SJCRH30 (cell line): ENCODE measurements at regions not wholly inside any gene's neighbourhood (a gene's known extent, or its start where the extent isn't known, plus 50 kb on each side); places are given as distances from the start of the nearest gene placed in this dataset.

Experiments used
- DNase-seq, 2 experiments: peaks; one replicate each; pipeline ENCODE4 v3.0.0-alpha.2; 2015 to 2020
- H3K27ac ChIP-seq: fragments of 250-450 bp; sonication (Bioruptor Pico); 2 replicates; pipeline ENCODE4 v1.5.1; 2020; ENCODE audit warnings: mild to moderate bottlenecking, moderate library complexity
- H3K27me3 ChIP-seq: fragments of 250-450 bp; sonication (Bioruptor Pico); 2 replicates; pipeline ENCODE4 v1.5.1; 2020; ENCODE audit warnings: mild to moderate bottlenecking, moderate library complexity
- H3K36me3 ChIP-seq: fragments of 250-450 bp; sonication (Bioruptor Pico); 2 replicates; pipeline ENCODE4 v1.5.1; 2020; ENCODE audit warnings: mild to moderate bottlenecking, moderate library complexity
- H3K4me1 ChIP-seq: fragments of 250-450 bp; sonication (Bioruptor Pico); 2 replicates; pipeline ENCODE4 v1.5.1; 2020; ENCODE audit warnings: mild to moderate bottlenecking, moderate library complexity
- H3K4me3 ChIP-seq: fragments of 250-450 bp; sonication (Bioruptor Pico); 2 replicates; pipeline ENCODE4 v1.5.1; 2020; ENCODE audit warnings: mild to moderate bottlenecking, moderate library complexity
- H3K9me3 ChIP-seq: fragments of 250-450 bp; sonication (Bioruptor Pico); replicated peaks from 2 replicates; pipeline ENCODE4 v1.5.1; 2020; ENCODE audit warnings: mild to moderate bottlenecking, moderate library complexity

- Histone ChIP-seq H3K27me3 (no peaks in the 10 kb centered on the region), H3K27ac (no peak overlapping the region), H3K4me1 (peaks cover 14% of the 10 kb centered on the region)
Observed at GRCh38 chr3:73273341-73273740, 211.9 kb downstream of the EBLN2 start.

DNA sequence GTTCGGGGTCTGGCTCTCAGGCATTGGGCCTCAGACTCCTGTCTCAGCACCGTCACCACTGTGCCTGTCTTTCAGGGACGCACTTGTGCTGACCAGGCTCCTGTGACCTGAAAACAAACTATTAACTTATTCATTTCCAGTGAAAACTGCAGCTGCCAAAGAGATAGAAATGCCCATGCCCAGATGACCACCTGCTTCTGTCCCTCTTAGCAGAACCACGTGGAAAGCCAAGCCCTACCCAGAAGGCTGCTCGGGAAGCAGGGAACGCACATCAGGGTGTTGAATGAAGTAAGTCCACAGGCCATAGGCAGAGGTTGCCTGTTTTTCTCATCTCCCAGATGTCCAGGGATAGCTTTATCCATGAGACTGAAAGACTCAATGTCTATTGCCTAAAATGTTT is 219.3 kb downstream of the EBLN2 start:
- peaks cover 11% of the 10 kb centered on the region for H3K4me1 ChIP-seq
- H3K4me3 ChIP-seq: no peak overlapping the region
- H3K36me3 ChIP-seq: no peaks in the 10 kb centered on the region
- DNase-seq: peak; percentile 73 to 84
- H3K9me3 ChIP-seq: no peaks in the 10 kb centered on the region
- H3K27ac ChIP-seq: peak overlapping the region; percentile 42
- H3K27me3 ChIP-seq: no peaks in the 10 kb centered on the region

More at GRCh38 chr3:73273341-73273740, 211.9 kb downstream of the EBLN2 start:
- no peaks in the 10 kb centered on the region for H3K9me3 ChIP-seq
- H3K4me3 ChIP-seq: no peak overlapping the region
- no peak for DNase-seq
- no peaks in the 10 kb centered on the region for H3K36me3 ChIP-seq

- Histone ChIP-seq H3K27me3 (no peaks in the 10 kb centered on the region), H3K27ac (no peak overlapping the region), H3K36me3 (no peaks in the 10 kb centered on the region), H3K4me3 (no peak overlapping the region), H3K9me3 (no peaks in the 10 kb centered on the region), H3K4me1 (peaks cover 11% of the 10 kb centered on the region)
- DNase-seq: no peak
Observed at GRCh38 chr3:73284472-73284871, 223.0 kb downstream of the EBLN2 start.

GRCh38 chr3:73291541-73291940 is 230.1 kb downstream of the EBLN2 start:
- no peak for DNase-seq
- Histone ChIP-seq H3K4me1 (peaks cover 3% of the 10 kb centered on the region; the same call in 1 of the 2 replicates), H3K36me3 (no peaks in the 10 kb centered on the region), H3K4me3 (no peak overlapping the region), H3K27me3 (no peaks in the 10 kb centered on the region), H3K27ac (no peak overlapping the region), H3K9me3 (no peaks in the 10 kb centered on the region)

DNA sequence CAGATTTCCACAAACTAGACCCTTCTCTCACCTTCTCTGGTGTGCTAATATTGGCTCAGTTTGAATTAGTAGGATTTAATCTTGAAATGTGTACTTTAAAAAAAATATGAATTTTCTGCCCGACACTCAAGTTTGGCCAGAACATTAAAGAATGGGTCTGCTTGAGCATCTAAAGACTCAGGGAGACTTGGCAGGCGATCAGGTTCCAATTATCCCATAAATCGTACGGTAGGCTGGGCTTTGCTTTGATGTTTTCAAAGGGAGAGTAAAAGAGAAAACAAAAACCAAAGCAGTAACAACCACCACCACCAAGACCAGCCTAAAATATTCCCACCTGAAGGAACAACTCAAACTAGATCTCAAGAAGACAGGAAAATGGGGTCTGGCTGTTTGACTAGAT is 230.8 kb downstream of the EBLN2 start:
- no peaks in the 10 kb centered on the region for H3K9me3 ChIP-seq
- H3K27me3 ChIP-seq: no peaks in the 10 kb centered on the region
- H3K36me3 ChIP-seq: no peaks in the 10 kb centered on the region
- no peak overlapping the region for H3K27ac ChIP-seq
- H3K4me3 ChIP-seq: no peak overlapping the region
- H3K4me1 ChIP-seq: peaks cover 3% of the 10 kb centered on the region; the same call in 1 of the 2 replicates
- DNase-seq: no peak

DNA sequence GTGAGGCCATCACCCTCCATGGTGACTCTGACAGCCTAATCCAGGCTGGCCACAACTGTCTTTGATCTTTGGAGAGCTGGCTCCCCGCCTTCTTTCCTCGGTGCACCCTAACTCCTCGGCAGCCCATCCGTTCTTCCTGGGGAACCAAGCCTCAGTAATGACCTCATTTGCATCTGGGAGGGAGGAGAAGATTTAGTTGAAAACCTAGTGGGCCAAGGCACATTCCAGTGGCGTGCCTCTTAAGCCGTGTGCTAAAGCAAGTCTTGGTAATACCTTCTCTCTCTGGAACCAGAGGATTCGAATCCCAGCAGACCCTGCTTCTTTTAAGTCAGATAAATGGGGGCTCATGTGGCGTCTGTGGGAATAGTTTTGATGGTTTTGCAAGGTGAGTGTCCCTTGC is 233.1 kb downstream of the EBLN2 start:
- H3K27me3 ChIP-seq: no peaks in the 10 kb centered on the region
- DNase-seq: peak; percentile 12 to 34
- no peaks in the 10 kb centered on the region for H3K9me3 ChIP-seq
- no peaks in the 10 kb centered on the region for H3K36me3 ChIP-seq
- peaks cover 3% of the 10 kb centered on the region; the same call in 1 of the 2 replicates for H3K4me1 ChIP-seq
- no peak overlapping the region for H3K4me3 ChIP-seq
- H3K27ac ChIP-seq: no peak overlapping the region

GRCh38 chr3:73295876-73296635 is 234.6 kb downstream of the EBLN2 start:
- Histone ChIP-seq H3K27ac (no peak overlapping the region), H3K4me1 (peaks cover 3% of the 10 kb centered on the region; the same call in 1 of the 2 replicates), H3K27me3 (no peaks in the 10 kb centered on the region), H3K36me3 (no peaks in the 10 kb centered on the region), H3K4me3 (no peak overlapping the region), H3K9me3 (no peaks in the 10 kb centered on the region)
- DNase-seq: no peak

DNA sequence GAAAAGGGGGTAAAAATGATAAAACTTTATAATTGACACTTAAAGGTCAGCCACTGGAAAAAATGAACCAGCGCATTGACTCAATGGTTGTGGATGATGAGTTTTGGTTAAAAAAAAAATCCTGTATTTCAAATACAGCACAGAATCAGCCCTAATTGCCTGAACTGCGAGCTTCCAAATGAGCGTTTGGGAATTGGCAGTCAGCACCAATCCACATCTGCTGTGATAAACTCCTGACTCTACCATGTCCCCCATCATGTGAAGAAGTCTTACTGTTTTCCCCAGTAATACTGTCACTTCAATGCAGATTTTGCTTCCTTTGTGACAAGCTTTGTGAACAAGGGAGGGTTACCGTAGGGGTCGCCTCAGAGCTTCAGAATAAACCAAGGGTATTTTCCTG is 235.4 kb downstream of the EBLN2 start:
- no peak for DNase-seq
- Histone ChIP-seq H3K36me3 (no peaks in the 10 kb centered on the region), H3K4me1 (peaks cover 3% of the 10 kb centered on the region; the same call in 1 of the 2 replicates), H3K9me3 (no peaks in the 10 kb centered on the region), H3K27ac (no peak overlapping the region), H3K4me3 (no peak overlapping the region), H3K27me3 (no peaks in the 10 kb centered on the region)

- no peaks in the 10 kb centered on the region for H3K36me3 ChIP-seq
- no peak overlapping the region for H3K4me3 ChIP-seq
- no peaks in the 10 kb centered on the region for H3K27me3 ChIP-seq
- DNase-seq: no peak
- peaks cover 3% of the 10 kb centered on the region; the same call in 1 of the 2 replicates for H3K4me1 ChIP-seq
- no peak overlapping the region for H3K27ac ChIP-seq
- no peaks in the 10 kb centered on the region for H3K9me3 ChIP-seq
Observed at GRCh38 chr3:73298243-73299183, 237.1 kb downstream of the EBLN2 start.

DNA sequence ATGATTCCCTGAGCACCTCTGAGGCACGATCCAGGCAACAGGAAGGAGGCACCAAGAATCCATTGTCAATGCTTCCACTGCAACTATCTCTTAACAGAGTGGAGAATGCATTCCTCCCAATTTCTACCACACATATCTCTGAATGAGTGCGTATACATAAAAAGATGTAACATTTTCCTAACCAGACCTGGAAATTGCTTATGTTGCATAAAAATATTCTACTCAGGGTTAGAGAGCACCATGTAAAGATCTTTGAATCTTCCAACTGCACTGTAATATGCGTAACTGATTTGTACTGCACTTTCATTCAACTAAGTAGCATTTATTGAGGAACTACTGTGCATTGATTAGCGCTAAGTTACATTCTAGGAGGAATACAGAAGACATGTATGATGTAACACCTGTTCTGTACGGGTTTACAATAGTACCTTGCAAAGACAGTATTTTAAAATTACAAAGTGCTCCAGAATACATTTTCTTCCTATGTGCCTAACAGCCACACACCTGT is 237.8 kb downstream of the EBLN2 start:
- Histone ChIP-seq H3K27ac (no peak overlapping the region), H3K4me1 (peaks cover 3% of the 10 kb centered on the region; the same call in 1 of the 2 replicates), H3K36me3 (no peaks in the 10 kb centered on the region), H3K9me3 (no peaks in the 10 kb centered on the region), H3K27me3 (no peaks in the 10 kb centered on the region), H3K4me3 (no peak overlapping the region)
- DNase-seq: no peak

GRCh38 chr3:73314151-73314951 is 252.9 kb downstream of the EBLN2 start:
- Histone ChIP-seq H3K36me3 (no peaks in the 10 kb centered on the region), H3K4me1 (no peaks in the 10 kb centered on the region), H3K9me3 (no peaks in the 10 kb centered on the region), H3K27ac (no peak overlapping the region), H3K4me3 (no peak overlapping the region), H3K27me3 (no peaks in the 10 kb centered on the region)
- DNase-seq: no peak

GRCh38 chr3:73315706-73316105 is 254.2 kb downstream of the EBLN2 start:
- Histone ChIP-seq H3K27ac (no peak overlapping the region), H3K27me3 (no peaks in the 10 kb centered on the region), H3K4me3 (no peak overlapping the region), H3K36me3 (no peaks in the 10 kb centered on the region), H3K9me3 (no peaks in the 10 kb centered on the region), H3K4me1 (no peaks in the 10 kb centered on the region)
- no peak for DNase-seq

GRCh38 chr3:73319179-73319769 is 257.8 kb downstream of the EBLN2 start:
- DNase-seq: no peak
- no peaks in the 10 kb centered on the region for H3K4me1 ChIP-seq
- H3K27me3 ChIP-seq: no peaks in the 10 kb centered on the region
- H3K4me3 ChIP-seq: no peak overlapping the region
- H3K36me3 ChIP-seq: no peaks in the 10 kb centered on the region
- no peaks in the 10 kb centered on the region for H3K9me3 ChIP-seq
- no peak overlapping the region for H3K27ac ChIP-seq
